Suprapubic skin (tissue), 4 donors: ENCODE measurements at regions not wholly inside any gene's neighbourhood (a gene's known extent, or its start where the extent isn't known, plus 50 kb on each side); places are given as distances from the start of the nearest gene placed in this dataset.

Experiments
- CTCF ChIP-seq, 2 donors: fragments of 200-600 bp in 1 of 2; fragments of 450-650 bp in 1 of 2; sonication (generic) in 1 of 2; IDR thresholded peaks; one replicate each; pipeline ENCODE4 v1.5.1; 2016 to 2019; ENCODE audit warnings: antibody characterized with exemption in 2 of 2, mild to moderate bottlenecking in 1 of 2, moderate library complexity in 1 of 2
- EP300 ChIP-seq: sonication (generic); formaldehyde crosslinking; IDR thresholded peaks from one replicate; pipeline ENCODE4 v1.6.1; 2017; ENCODE audit warnings: antibody characterized with exemption
- POLR2A ChIP-seq, 2 donors: fragments of 450-650 bp; IDR thresholded peaks; one replicate each; pipeline ENCODE4 v1.6.1; 2017; ENCODE audit warnings: antibody characterized with exemption in 2 of 2, mild to moderate bottlenecking in 2 of 2, moderate library complexity in 2 of 2
- POLR2AphosphoS5 ChIP-seq, 3 donors: sonication (generic); formaldehyde crosslinking; IDR thresholded peaks; one replicate each; pipeline ENCODE4 v1.6.1; 2017; ENCODE audit warnings: antibody characterized with exemption in 3 of 3

DNA sequence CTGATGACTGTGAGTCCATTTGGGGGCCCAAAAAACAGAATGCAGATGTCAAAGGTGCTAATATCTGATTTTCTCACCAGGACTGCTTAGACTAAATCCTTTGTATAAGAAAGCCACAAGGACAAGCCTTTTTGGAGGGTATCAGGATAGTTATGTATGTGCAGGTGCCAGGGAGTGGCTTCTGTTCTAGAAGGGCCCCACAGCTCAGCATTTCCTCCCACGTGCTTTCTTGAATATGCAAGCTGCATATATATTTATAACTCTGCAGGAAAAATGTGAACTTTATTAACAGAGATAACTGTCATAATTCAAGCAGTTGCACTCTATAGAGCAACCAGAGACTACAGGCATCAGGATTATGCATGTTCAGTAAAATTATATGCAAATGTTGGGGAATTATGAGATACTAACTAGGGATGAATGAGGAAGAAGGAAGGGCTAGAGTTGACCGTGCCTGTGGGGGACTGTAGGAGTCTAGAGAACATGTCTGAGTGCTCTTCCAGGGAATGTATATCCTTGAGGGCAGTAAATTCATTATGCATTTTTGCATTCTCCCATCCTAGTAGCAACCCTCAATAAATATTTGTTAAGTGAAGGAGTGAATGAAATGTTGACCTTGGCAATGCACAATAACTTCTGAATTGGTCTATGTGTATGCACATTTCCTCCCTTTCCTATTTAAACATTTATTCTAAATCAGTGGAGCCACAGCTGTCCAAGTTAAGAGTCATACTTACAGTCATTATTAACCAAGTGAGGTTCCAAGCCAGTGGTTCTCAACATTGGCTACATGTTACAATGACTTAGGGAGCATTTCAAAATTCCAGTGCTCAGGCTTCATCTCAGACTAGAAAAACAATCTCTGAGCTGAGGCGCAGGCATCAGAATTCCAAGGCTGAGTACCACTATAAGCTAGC, 94.8 kb upstream of the ANKRD28 start:
- TF ChIP-seq CTCF (IDR thresholded peaks at IDR 0.05), result no peak
- no peak for TF ChIP-seq POLR2A (IDR thresholded peaks at IDR 0.05)
- no peak for TF ChIP-seq EP300
- no peak for TF ChIP-seq POLR2AphosphoS5 (IDR thresholded peaks at IDR 0.05)
